HCT116 (cell line): ENCODE measurements at regions not wholly inside any gene's neighbourhood (a gene's known extent, or its start where the extent isn't known, plus 50 kb on each side); places are given as distances from the start of the nearest gene placed in this dataset.

Source experiments
- ATAC-seq: fragments of 200-7000 bp; cut with Tn5 transposase; 2 replicates; pipeline ENCODE4 v1.9.1; 2020; ENCODE audit warnings: mild to moderate bottlenecking, moderate library complexity
- BruUV-seq: library from RNA; stranded (reverse); fragments of 400-500 nt; replicated peaks from 2 replicates; lab custom pipeline; 2021; lab: Mats Ljungman, UMichigan
- CTCF ChIA-PET: fragments of 300-600 bp; sonication (Branson Sonifier 250); formaldehyde crosslinking; loops from one replicate; lab custom pipeline; 2021; ENCODE audit warnings: antibody characterized with exemption; lab: Charles Lee
- POLR2A ChIA-PET: fragments of 300-600, 350-600 bp; sonication (Branson Sonifier 250); formaldehyde crosslinking; loops from one replicate; lab custom pipeline; 2021; ENCODE audit warnings: antibody characterized with exemption; lab: Charles Lee
- RAD21 ChIA-PET, 2 experiments: fragments of 300-600 bp; sonication (Branson Sonifier 250); formaldehyde crosslinking; loops; one replicate each; lab custom pipeline; 2023; ENCODE audit warnings: low total read pairs in 2 of 2; ENCODE audit not compliant: uncharacterized antibody in 2 of 2, unreplicated experiment in 2 of 2, low non-redundant PET in 1 of 2; lab: Charles Lee
- DNase-seq: peaks from one replicate; pipeline ENCODE4 v3.0.0-alpha.2; 2010; ENCODE audit warnings: low read depth, low spot score
- H2AFZ ChIP-seq: fragments of 200-600 bp; shearing (Covaris generic), sonication (generic); 2 replicates; pipeline ENCODE4 v1.6.1; 2017; ENCODE audit warnings: low read depth, mixed run types, mixed read lengths, antibody characterized with exemption, low read length; ENCODE audit not compliant: poor library complexity, severe bottlenecking
- H3K27ac ChIP-seq: 2 replicates; pipeline ENCODE4 v1.5.1; 2012; ENCODE audit warnings: low read depth, low read length
- H3K27me3 ChIP-seq: fragments of 200-600 bp; sonication (generic); 2 replicates; pipeline ENCODE4 v1.6.1; 2016; ENCODE audit warnings: mixed run types, low read length, mixed read lengths; ENCODE audit not compliant: insufficient read depth
- H3K36me3 ChIP-seq, 2 experiments: fragments of 200-500 bp in 1 of 2; fragments of 200-600 bp in 1 of 2; sonication (Bioruptor generic) in 1 of 2; sonication (generic) in 1 of 2; 2 replicates each; pipeline versions ENCODE4 v1.5.1 to v1.6.1; 2014 to 2016; ENCODE audit warnings: low read length in 2 of 2, inconsistent platforms in 1 of 2, mixed read lengths in 1 of 2, mixed run types in 1 of 2; ENCODE audit not compliant: insufficient read depth in 2 of 2, control insufficient read depth in 1 of 2
- H3K4me1 ChIP-seq, 2 experiments: fragments of 200-600 bp in 1 of 2; sonication (generic) in 1 of 2; 2 replicates each; pipeline versions ENCODE4 v1.5.1 to v1.6.1; 2012 to 2017; ENCODE audit warnings: low read length in 2 of 2, inconsistent platforms in 1 of 2, mild to moderate bottlenecking in 1 of 2, mixed read lengths in 1 of 2, mixed run types in 1 of 2, moderate library complexity in 1 of 2; ENCODE audit not compliant: insufficient read depth in 2 of 2, control insufficient read depth in 1 of 2
- H3K4me2 ChIP-seq: fragments of 200-600 bp; sonication (generic); 2 replicates; pipeline ENCODE4 v1.6.1; 2017; ENCODE audit warnings: mixed run types, low read length, mixed read lengths
- H3K4me3 ChIP-seq, 2 experiments: fragments of 200-600 bp in 1 of 2; sonication (generic) in 1 of 2; replicated peaks in 1 of 2; 2 replicates each; pipeline ENCODE4 v1.5.1; 2011 to 2016; ENCODE audit warnings: low read length in 2 of 2, control low read depth in 1 of 2, low read depth in 1 of 2, mild to moderate bottlenecking in 1 of 2, mixed read lengths in 1 of 2, mixed run types in 1 of 2
- H3K79me2 ChIP-seq: fragments of 200-600 bp; sonication (generic); 2 replicates; pipeline ENCODE4 v1.6.1; 2017; ENCODE audit warnings: mild to moderate bottlenecking, mixed run types, low read length, moderate library complexity, mixed read lengths; ENCODE audit not compliant: insufficient read depth
- H3K9ac ChIP-seq: fragments of 200-600 bp; sonication (generic); 2 replicates; pipeline ENCODE4 v1.6.1; 2016; ENCODE audit warnings: low read length, mixed read lengths
- H3K9me2 ChIP-seq: fragments of 200-600 bp; sonication (generic), shearing (Covaris generic); 2 replicates; pipeline ENCODE4 v1.6.1; 2017; ENCODE audit warnings: mixed run types, mild to moderate bottlenecking, moderate library complexity; ENCODE audit not compliant: insufficient read depth
- H3K9me3 ChIP-seq, 2 experiments: fragments of 200-500 bp in 1 of 2; fragments of 200-600 bp in 1 of 2; sonication (Bioruptor generic) in 1 of 2; sonication (generic) in 1 of 2; 2 replicates each; pipeline ENCODE4 v1.6.1; 2014 to 2017; ENCODE audit warnings: low read length in 2 of 2, mixed read lengths in 2 of 2, inconsistent platforms in 1 of 2, low read depth in 1 of 2, mild to moderate bottlenecking in 1 of 2, mixed run types in 1 of 2, moderate library complexity in 1 of 2; ENCODE audit not compliant: control insufficient read depth in 1 of 2, insufficient read depth in 1 of 2
- H4K20me1 ChIP-seq: fragments of 200-600 bp; sonication (generic), shearing (Covaris generic); 2 replicates; pipeline ENCODE4 v1.6.1; 2017; ENCODE audit warnings: mixed run types, mild to moderate bottlenecking, moderate library complexity; ENCODE audit not compliant: insufficient read depth
- CBX3 ChIP-seq: IDR thresholded peaks from 2 replicates; pipeline ENCODE4 v1.6.1; 2012; ENCODE audit warnings: low read depth
- EGR1 ChIP-seq: IDR thresholded peaks from 2 replicates; pipeline ENCODE4 v1.6.1; 2012; ENCODE audit warnings: low read depth
- ELF1 ChIP-seq: IDR thresholded peaks from 2 replicates; pipeline ENCODE4 v1.6.1; 2012; ENCODE audit warnings: low read depth, borderline replicate concordance
- EZH2 ChIP-seq: fragments of 200-600 bp; sonication (generic); IDR thresholded peaks from 2 replicates; pipeline ENCODE4 v1.6.1; 2017; ENCODE audit warnings: antibody characterized with exemption, mixed run types
- EZH2phosphoT487 ChIP-seq: fragments of 200-600 bp; IDR thresholded peaks from 2 replicates; pipeline ENCODE4 v1.6.1; 2018; ENCODE audit warnings: antibody characterized with exemption, borderline replicate concordance
- FOSL1 ChIP-seq: IDR thresholded peaks from 2 replicates; pipeline ENCODE4 v1.6.1; 2012; ENCODE audit warnings: low read depth
- JUND ChIP-seq: IDR thresholded peaks from 2 replicates; pipeline ENCODE4 v1.6.1; 2012
- MAX ChIP-seq: IDR thresholded peaks from 2 replicates; pipeline ENCODE4 v1.6.1; 2012
- POLR2A ChIP-seq: IDR thresholded peaks from 2 replicates; pipeline ENCODE4 v1.7.0; 2011; ENCODE audit warnings: borderline replicate concordance; ENCODE audit not compliant: insufficient read depth, insufficient read length; ENCODE audit errors: extremely low read depth
- REST ChIP-seq: IDR thresholded peaks from 2 replicates; pipeline ENCODE4 v1.6.1; 2012; ENCODE audit warnings: low read depth
- SIN3A ChIP-seq: IDR thresholded peaks from 2 replicates; pipeline ENCODE4 v1.6.1; 2012; ENCODE audit warnings: low read depth
- SP1 ChIP-seq: IDR thresholded peaks from 2 replicates; pipeline ENCODE4 v1.6.1; 2012; ENCODE audit warnings: low read depth
- SRF ChIP-seq: IDR thresholded peaks from 2 replicates; pipeline ENCODE4 v1.6.1; 2012; ENCODE audit warnings: low read depth
- TCF7L2 ChIP-seq: IDR thresholded peaks from 2 replicates; pipeline ENCODE4 v1.7.0; 2011; ENCODE audit warnings: borderline replicate concordance, inconsistent platforms; ENCODE audit not compliant: insufficient read depth, insufficient read length; ENCODE audit errors: extremely low read depth
- ZNF274 ChIP-seq: fragments of 200-500 bp; sonication (Bioruptor generic); IDR thresholded peaks from 2 replicates; pipeline ENCODE4 v1.6.1; 2014; ENCODE audit warnings: mild to moderate bottlenecking, low read depth, low read length, inconsistent platforms
- intact Hi-C: fragments of 100-400 bp; cut with micrococcal nuclease; formaldehyde crosslinking; loops from 2 replicates; pipeline ENCODE4 v1.10.0; 2022
- TF ChIP-seq, protein P1 (sequence below): IDR thresholded peaks from 2 replicates; pipeline ENCODE4 v1.6.1; 2012

DNA sequence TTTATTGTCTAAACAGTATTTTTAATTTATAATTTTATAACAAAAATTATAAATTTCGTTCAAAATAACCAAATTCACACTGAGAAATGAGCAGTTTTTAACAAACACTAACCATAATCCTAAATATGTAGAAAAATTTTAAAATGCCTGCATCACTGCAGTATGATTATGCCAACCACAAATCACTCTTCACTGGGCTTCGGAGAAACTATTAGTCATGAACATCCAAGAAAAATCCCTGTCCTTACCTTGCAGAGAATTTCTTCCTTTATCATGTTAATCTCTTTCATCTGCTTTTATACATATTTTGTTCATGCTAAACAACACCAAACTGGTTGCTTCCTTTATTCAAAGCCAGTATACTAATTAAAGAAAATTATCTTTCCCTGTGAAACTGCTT lies 511.0 kb upstream of the ALCAM start:
- H3K4me3 ChIP-seq = no peak overlapping the region
- H3K79me2 ChIP-seq = no peaks in the 10 kb centered on the region
- H3K9me2 ChIP-seq = peaks cover 2% of the 10 kb centered on the region; the same call in 1 of the 2 replicates
- no peak overlapping the region for H3K4me2 ChIP-seq
- no TSS peak for BruUV-seq
- ChIA-PET CTCF (no interaction called here), POLR2A (no interaction called here)
- no peak overlapping the region for H3K27ac ChIP-seq
- H3K4me1 ChIP-seq = no peaks in the 10 kb centered on the region
- TF ChIP-seq SRF = no peak
- no peak for TF ChIP-seq CBX3
- no peak for TF ChIP-seq FOSL1
- no peak for TF ChIP-seq POLR2A
- TF ChIP-seq, protein P1, sequence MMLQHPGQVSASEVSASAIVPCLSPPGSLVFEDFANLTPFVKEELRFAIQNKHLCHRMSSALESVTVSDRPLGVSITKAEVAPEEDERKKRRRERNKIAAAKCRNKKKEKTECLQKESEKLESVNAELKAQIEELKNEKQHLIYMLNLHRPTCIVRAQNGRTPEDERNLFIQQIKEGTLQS = no peak
- TF ChIP-seq EZH2phosphoT487 = no peak
- no peak for TF ChIP-seq JUND
- no peak for TF ChIP-seq TCF7L2
- no peak for TF ChIP-seq REST
- TF ChIP-seq SIN3A = no peak
- TF ChIP-seq ELF1 = no peak
- TF ChIP-seq MAX = no peak
- TF ChIP-seq SP1 = no peak
- TF ChIP-seq EGR1 = no peak
- TF ChIP-seq ZNF274 = no peak
- no peak for TF ChIP-seq EZH2
- TF ChIP-seq, all 23 proteins: peak for 0
- no peaks in the 10 kb centered on the region for H4K20me1 ChIP-seq
- H3K9me3 ChIP-seq = no peaks in the 10 kb centered on the region
- RAD21 ChIA-PET = no interaction called here
- H3K9ac ChIP-seq = no peak overlapping the region
- intact Hi-C loops = no loop called here
- no peak for ATAC-seq
- H2AFZ ChIP-seq = no peak overlapping the region
- DNase-seq = no peak
- no peaks in the 10 kb centered on the region for H3K36me3 ChIP-seq
- no peaks in the 10 kb centered on the region for H3K27me3 ChIP-seq
